ENCODE measurements at regions not wholly inside any gene's neighbourhood (a gene's known extent, or its start where the extent isn't known, plus 50 kb on each side); places are given as distances from the start of the nearest gene placed in this dataset.

DNA sequence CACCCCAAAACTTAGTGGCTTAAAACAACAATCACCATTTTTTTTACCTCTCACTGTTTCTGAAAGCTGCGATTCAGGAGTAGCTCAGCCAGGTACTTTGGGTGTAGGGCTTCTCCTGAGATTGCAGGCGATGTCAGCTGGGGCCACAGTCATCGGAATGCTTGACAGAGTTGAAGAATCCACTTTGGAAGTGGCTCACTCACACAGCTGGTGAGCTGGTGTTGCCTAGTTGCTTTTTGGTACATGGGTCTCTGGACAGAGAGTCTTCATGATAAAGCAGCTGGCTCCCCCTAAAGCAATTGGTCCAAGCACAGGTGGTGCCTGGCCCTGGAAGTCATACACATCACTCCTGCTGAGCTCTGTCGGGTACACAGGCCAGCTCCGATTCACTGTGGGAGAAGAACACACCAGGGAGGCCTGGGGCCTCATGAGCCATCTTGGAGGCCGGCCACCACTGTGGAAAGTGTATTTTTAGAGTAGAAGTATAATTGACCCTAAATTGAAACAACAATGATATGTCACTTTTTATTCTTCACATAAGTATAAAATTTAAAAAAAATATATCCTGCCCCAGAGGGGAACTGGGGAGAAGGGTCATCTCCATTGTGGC is 75.2 kb upstream of the GALNT2 start:
- no peaks in the 10 kb centered on the region for H3F3A ChIP-seq (ENCODE audit: low read length, unreplicated experiment)
- H3K4me3 ChIP-seq (ENCODE audit: low read length) = no peak overlapping the region
- intact Hi-C loops (cut with micrococcal nuclease) = no loop called here
- H3K79me2 ChIP-seq (ENCODE audit: low read length) = no peaks in the 10 kb centered on the region
- ChIA-PET POLR2A (ENCODE audit: unreplicated experiment) (no interaction called here), CTCF (no interaction called here)
- H3K36me3 ChIP-seq (ENCODE audit: low read depth, low read length) = no peaks in the 10 kb centered on the region
- H3K9me3 ChIP-seq (ENCODE audit: low read length) = no peaks in the 10 kb centered on the region
- H3K27ac ChIP-seq (ENCODE audit: low read length) = no peak overlapping the region
- H3K4me2 ChIP-seq (ENCODE audit: low read length) = no peak overlapping the region
- ATAC-seq = no peak
- H3K27me3 ChIP-seq (ENCODE audit: low read length) = peaks cover 40% of the 10 kb centered on the region; the same call in 1 of the 2 replicates
- BruUV-seq (replicated peaks) = no TSS peak
- H3K9me2 ChIP-seq (replicated peaks; ENCODE audit: low read length) = no peaks in the 10 kb centered on the region
- TF ChIP-seq CTCF (conservative IDR thresholded peaks at IDR 0.05; ENCODE audit: low read depth, low read length) (no peak), EZH2 (IDR thresholded peaks at IDR 0.05; ENCODE audit: low read length, unreplicated experiment) (no peak), EZH2phosphoT487 (IDR thresholded peaks at IDR 0.05; ENCODE audit: borderline replicate concordance, low read length) (no peak)
- DNase-seq = no peak
- H2AFZ ChIP-seq (ENCODE audit: low read length) = no peak overlapping the region
- no peak overlapping the region for H3K9ac ChIP-seq (ENCODE audit: low read length)
- no peaks in the 10 kb centered on the region for H4K20me1 ChIP-seq (ENCODE audit: low read length)
- H3K4me1 ChIP-seq (ENCODE audit: insufficient read depth, low read length) = no peaks in the 10 kb centered on the region

DNA sequence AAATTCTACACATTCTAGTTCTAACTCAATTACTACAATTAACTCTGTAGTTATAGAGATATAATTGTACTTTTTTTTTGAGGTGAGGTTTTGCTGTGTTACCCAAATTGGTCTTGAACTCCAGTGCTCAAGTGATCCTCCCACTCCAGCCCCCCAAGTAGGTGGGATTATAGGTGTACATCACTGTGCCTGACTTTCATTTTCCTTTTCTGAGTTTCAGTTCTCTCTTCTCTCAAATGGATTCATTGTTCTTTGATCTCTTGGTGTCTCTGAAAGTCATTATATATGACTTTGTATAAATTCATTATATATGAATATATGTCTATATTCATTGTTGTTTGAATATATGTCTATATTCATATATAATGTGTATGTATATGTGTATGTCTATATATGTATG is 74.0 kb upstream of the GALNT2 start:
- H3K4me1 ChIP-seq (ENCODE audit: insufficient read depth, low read length) = no peaks in the 10 kb centered on the region
- no peaks in the 10 kb centered on the region for H3K36me3 ChIP-seq (ENCODE audit: low read depth, low read length)
- ChIA-PET POLR2A (ENCODE audit: unreplicated experiment) (no interaction called here), CTCF (interaction anchor here (0.6 kb wide), 2 partner anchors 282 to 331 kb away, joined by 3 to 7 read pairs; no protein-coding TSS in a partner anchor)
- H3K9ac ChIP-seq (ENCODE audit: low read length) = no peak overlapping the region
- no peaks in the 10 kb centered on the region for H3F3A ChIP-seq (ENCODE audit: low read length, unreplicated experiment)
- BruUV-seq (replicated peaks) = no TSS peak
- ATAC-seq (no peak), DNase-seq (no peak)
- TF ChIP-seq EZH2phosphoT487 (IDR thresholded peaks at IDR 0.05; ENCODE audit: borderline replicate concordance, low read length) (no peak), CTCF (conservative IDR thresholded peaks at IDR 0.05; ENCODE audit: low read depth, low read length) (no peak), EZH2 (IDR thresholded peaks at IDR 0.05; ENCODE audit: low read length, unreplicated experiment) (no peak)
- H3K27ac ChIP-seq (ENCODE audit: low read length) = no peak overlapping the region
- H3K9me3 ChIP-seq (ENCODE audit: low read length) = no peaks in the 10 kb centered on the region
- H3K4me3 ChIP-seq (ENCODE audit: low read length) = no peak overlapping the region
- intact Hi-C loops (cut with micrococcal nuclease) = no loop called here
- H4K20me1 ChIP-seq (ENCODE audit: low read length) = no peaks in the 10 kb centered on the region
- H3K27me3 ChIP-seq (ENCODE audit: low read length) = peaks cover 29% of the 10 kb centered on the region; the same call in 1 of the 2 replicates
- H3K4me2 ChIP-seq (ENCODE audit: low read length) = no peak overlapping the region
- H2AFZ ChIP-seq (ENCODE audit: low read length) = no peak overlapping the region
- H3K9me2 ChIP-seq (replicated peaks; ENCODE audit: low read length) = no peaks in the 10 kb centered on the region
- no peaks in the 10 kb centered on the region for H3K79me2 ChIP-seq (ENCODE audit: low read length)

- no peaks in the 10 kb centered on the region for H3K4me1 ChIP-seq (ENCODE audit: insufficient read depth, low read length)
- intact Hi-C loops (cut with micrococcal nuclease) = no loop called here
- ChIA-PET CTCF (no interaction called here), POLR2A (ENCODE audit: unreplicated experiment) (no interaction called here)
- no peak overlapping the region for H3K4me2 ChIP-seq (ENCODE audit: low read length)
- no peaks in the 10 kb centered on the region for H3K36me3 ChIP-seq (ENCODE audit: low read depth, low read length)
- H4K20me1 ChIP-seq (ENCODE audit: low read length) = no peaks in the 10 kb centered on the region
- H3K9me2 ChIP-seq (replicated peaks; ENCODE audit: low read length) = no peaks in the 10 kb centered on the region
- ATAC-seq = no peak
- no peak overlapping the region for H3K9ac ChIP-seq (ENCODE audit: low read length)
- peaks cover 21% of the 10 kb centered on the region; the same call in 1 of the 2 replicates for H3K27me3 ChIP-seq (ENCODE audit: low read length)
- no peak overlapping the region for H3K27ac ChIP-seq (ENCODE audit: low read length)
- no peaks in the 10 kb centered on the region for H3K9me3 ChIP-seq (ENCODE audit: low read length)
- DNase-seq = no peak
- H3K4me3 ChIP-seq (ENCODE audit: low read length) = no peak overlapping the region
- TF ChIP-seq EZH2 (IDR thresholded peaks at IDR 0.05; ENCODE audit: low read length, unreplicated experiment) (no peak), CTCF (conservative IDR thresholded peaks at IDR 0.05; ENCODE audit: low read depth, low read length) (no peak), EZH2phosphoT487 (IDR thresholded peaks at IDR 0.05; ENCODE audit: borderline replicate concordance, low read length) (no peak)
- H3K79me2 ChIP-seq (ENCODE audit: low read length) = no peaks in the 10 kb centered on the region
- no peaks in the 10 kb centered on the region for H3F3A ChIP-seq (ENCODE audit: low read length, unreplicated experiment)
- BruUV-seq (replicated peaks) = no TSS peak
- no peak overlapping the region for H2AFZ ChIP-seq (ENCODE audit: low read length)
Measured at GRCh38 chr1:229993894-229994293, 73.1 kb upstream of the GALNT2 start.
